UCSD-AML1 (cell line): ENCODE measurements at regions not wholly inside any gene's neighbourhood (a gene's known extent, or its start where the extent isn't known, plus 50 kb on each side); places are given as distances from the start of the nearest gene placed in this dataset.

Experiments used
- DNase-seq: peaks from one replicate; lab custom pipeline; 2025; ENCODE audit not compliant: unreplicated experiment; lab: John Stamatoyannopoulos, UW

DNA sequence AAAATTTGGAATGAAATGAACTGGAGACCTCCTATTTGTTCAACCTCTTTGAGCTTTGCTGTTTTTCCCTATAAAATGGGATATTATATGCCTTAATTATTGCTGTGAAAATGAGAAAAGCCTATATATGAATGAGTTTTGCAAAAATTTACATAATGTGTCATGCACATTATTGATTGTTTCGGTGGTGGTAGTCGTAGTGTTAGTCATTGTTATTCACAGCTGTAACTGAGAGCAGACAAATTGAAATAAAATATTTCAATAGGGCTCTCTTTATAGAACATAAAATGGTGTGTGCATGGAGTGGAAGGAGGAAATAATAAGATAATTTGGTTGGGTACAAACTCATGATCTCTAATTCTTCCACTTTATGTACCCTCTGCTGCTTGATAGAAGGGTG lies 153.7 kb upstream of the GADL1 start:
- DNase-seq = no peak

GRCh38 chr3:31050296-31050695 lies 155.8 kb upstream of the GADL1 start:
- DNase-seq = no peak

GRCh38 chr3:31051226-31051625 lies 156.8 kb upstream of the GADL1 start:
- no peak for DNase-seq

DNA sequence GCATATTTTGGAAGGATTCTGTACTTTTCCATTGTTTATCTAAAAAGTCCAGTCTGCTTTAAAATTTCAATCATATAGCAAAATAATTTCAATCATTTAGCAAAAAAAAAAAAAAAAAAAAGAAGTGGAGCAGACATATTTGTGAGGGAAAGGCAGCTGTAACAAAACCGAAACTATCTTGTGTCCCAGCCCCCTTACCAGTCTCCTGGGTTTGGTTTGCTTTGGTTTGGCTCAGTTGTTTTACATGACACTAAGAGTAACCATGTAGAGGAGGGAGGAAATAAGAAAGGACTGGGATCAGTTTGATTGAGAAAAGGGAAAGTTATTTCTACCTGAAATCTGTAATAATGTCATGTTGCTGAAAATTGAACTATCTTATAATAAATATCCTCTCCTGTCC lies 158.8 kb upstream of the GADL1 start:
- no peak for DNase-seq

DNA sequence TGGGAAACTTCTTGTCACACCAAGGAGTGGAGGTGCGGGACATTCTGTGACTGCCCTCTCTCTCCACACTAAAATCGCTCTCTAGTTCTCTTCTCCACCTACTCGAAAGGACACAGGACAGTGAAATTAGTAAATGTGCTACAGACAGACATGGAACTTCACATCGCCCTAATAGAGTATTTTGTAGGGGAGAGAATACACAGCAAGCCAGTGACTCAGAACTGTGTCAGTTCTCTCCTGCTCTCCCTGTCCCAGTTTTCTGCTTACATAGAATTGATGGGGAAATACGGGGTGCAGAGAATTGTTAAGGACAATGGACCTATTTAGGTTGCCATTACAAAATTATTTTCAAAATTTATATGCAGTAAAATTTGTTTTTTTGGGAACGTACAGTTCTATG lies 159.6 kb upstream of the GADL1 start:
- DNase-seq = no peak

GRCh38 chr3:31055757-31056156 lies 161.3 kb upstream of the GADL1 start:
- DNase-seq = no peak

DNA sequence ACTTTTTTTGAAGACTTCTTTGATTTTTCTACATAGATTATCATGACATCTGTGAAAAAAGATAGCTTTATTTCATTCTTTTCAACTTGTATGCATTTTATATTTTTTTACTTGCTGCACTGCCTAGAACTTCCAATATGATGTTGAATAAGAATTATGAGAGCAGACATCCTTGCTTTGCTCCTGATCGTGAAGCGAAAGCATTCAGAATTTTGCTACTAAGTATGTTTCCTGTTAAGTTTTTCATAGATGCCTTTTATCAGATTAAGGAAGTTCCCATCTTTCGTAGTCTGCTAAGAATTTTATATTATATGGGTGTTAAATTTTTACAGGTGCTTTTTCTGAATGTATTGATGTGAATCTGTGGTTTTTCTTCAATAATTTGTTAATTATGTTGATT lies 163.4 kb upstream of the GADL1 start:
- DNase-seq = no peak

GRCh38 chr3:31064021-31064420 lies 169.6 kb upstream of the GADL1 start:
- no peak for DNase-seq

GRCh38 chr3:31065765-31066164 lies 171.3 kb upstream of the GADL1 start:
- no peak for DNase-seq

- no peak for DNase-seq
Measured at GRCh38 chr3:31067004-31067403, 172.5 kb upstream of the GADL1 start.

DNA sequence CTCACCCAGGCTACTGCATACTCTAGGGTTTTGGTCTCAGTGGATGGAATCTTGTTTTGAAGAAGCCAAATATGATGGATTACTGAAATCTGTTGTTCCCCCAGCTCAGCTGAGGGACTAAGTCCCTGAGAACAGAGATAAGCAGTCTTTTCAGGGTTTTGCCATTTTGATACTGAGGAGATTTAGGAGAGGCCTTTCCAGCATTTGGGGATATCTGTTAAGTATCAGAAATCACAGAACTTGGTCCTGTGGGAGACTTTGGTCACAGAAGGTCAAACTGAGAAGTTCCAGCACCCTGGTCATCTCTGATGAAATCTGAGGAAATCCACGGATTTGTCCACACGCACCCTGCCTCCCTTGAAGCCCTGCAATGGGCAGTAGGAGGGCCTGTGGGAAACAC lies 181.0 kb upstream of the GADL1 start:
- DNase-seq = no peak

GRCh38 chr3:31075876-31076275 lies 181.4 kb upstream of the GADL1 start:
- no peak for DNase-seq

GRCh38 chr3:31077021-31077601 lies 182.7 kb upstream of the GADL1 start:
- peak; percentile 42 for DNase-seq

DNA sequence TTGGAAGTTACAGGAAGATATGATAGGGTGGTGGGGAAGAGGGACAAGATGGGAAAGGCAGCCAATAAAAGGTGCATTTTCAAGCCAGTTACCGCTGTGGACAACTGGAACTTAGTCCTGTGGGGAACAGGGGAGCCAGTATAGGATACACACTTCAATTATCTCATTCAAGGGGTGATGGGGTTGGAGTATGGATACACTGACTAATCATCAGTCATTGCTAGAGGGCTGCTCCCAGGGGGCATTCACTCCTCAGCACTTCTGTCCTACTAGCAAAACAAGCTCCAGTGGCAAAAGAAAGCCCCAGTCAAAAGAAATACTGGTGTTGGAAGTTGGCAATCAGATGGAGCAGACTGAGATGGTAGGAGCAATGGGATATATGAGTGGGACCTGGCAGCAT lies 183.4 kb upstream of the GADL1 start:
- DNase-seq = no peak

GRCh38 chr3:31079689-31080088 lies 185.2 kb upstream of the GADL1 start:
- DNase-seq = no peak

GRCh38 chr3:31081018-31081662 lies 186.7 kb upstream of the GADL1 start:
- no peak for DNase-seq

- no peak for DNase-seq
Measured at GRCh38 chr3:31086148-31086547, 191.7 kb upstream of the GADL1 start.

DNA sequence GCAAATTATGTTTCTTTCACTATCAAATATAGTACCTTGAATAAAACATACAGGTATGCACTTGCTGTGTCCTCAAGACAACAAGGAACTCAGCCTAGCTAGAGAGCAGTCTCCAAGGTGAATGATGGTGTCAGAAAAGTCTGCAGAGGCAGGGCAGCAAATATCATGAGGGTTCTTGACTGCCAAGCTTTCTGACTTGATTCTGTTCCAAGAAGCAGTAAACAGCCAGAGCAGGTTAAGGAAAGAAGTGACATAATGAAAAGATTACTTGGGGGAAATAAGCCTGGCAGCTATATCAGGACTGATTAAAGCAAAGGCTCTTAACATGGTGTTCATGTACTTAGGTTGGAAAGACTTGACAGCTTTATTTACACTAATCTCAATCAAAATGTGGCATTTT lies 192.2 kb upstream of the GADL1 start:
- no peak for DNase-seq

GRCh38 chr3:31091748-31092147 lies 197.3 kb upstream of the GADL1 start:
- DNase-seq = no peak

GRCh38 chr3:31092748-31093589 lies 198.5 kb upstream of the GADL1 start:
- no peak for DNase-seq

DNA sequence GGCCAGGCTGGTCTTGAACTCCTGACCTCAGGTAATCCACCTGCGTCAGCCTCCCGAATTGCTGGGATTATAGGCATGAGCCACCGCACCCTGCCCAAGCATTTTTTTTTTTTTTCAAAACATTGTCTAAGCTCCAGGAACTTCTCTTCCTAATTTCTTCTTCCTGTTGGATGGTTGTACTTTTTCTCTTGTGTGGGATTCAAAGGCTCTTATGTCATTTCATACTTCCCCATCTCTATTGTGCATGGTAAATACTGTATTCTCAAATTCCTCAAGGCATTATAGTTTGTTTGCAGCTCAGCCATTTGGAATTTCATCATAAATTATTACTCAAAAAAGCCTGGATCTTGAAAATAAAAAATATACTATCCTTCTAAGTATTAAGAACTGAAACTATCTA lies 199.1 kb upstream of the GADL1 start:
- no peak for DNase-seq

DNA sequence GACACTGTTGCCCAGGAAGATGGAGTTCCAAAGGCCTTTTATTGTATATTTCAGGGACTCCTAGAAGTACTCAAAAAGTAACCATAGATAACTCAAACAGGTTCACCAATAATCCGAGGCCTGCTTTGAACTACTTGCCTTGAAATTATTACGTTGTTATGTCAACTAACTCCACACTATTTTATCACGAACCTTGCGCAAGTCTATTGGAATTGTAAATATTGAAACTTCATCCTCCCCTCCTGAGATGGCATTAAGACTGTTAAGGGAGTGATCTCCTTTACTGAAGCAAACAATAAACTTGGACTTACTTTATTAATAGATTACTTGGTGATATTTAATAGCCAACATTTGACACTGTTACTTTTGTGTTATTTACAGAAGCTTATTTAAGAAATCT lies 199.6 kb upstream of the GADL1 start:
- no peak for DNase-seq
